Gastrocnemius medialis (tissue), 4 donors: ENCODE measurements at regions not wholly inside any gene's neighbourhood (a gene's known extent, or its start where the extent isn't known, plus 50 kb on each side); places are given as distances from the start of the nearest gene placed in this dataset.

Experiments
- POLR2A ChIP-seq, 2 donors: fragments of 450-650 bp; IDR thresholded peaks; one replicate each; pipeline ENCODE4 v1.6.1; 2017; ENCODE audit warnings: antibody characterized with exemption in 2 of 2, mild to moderate bottlenecking in 2 of 2, moderate library complexity in 2 of 2
- TF ChIP-seq, protein P1 (sequence below), 5 experiments: fragments of 450-650 bp in 3 of 5; fragments of 200-600 bp in 2 of 5; sonication (generic) in 2 of 5; IDR thresholded peaks in 4 of 5; conservative IDR thresholded peaks in 1 of 5; 1 replicate in 4 of 5; 2 replicates in 1 of 5; pipeline ENCODE4 v1.5.1; 2016 to 2019; ENCODE audit warnings: antibody characterized with exemption in 5 of 5, mild to moderate bottlenecking in 3 of 5, moderate library complexity in 3 of 5

DNA sequence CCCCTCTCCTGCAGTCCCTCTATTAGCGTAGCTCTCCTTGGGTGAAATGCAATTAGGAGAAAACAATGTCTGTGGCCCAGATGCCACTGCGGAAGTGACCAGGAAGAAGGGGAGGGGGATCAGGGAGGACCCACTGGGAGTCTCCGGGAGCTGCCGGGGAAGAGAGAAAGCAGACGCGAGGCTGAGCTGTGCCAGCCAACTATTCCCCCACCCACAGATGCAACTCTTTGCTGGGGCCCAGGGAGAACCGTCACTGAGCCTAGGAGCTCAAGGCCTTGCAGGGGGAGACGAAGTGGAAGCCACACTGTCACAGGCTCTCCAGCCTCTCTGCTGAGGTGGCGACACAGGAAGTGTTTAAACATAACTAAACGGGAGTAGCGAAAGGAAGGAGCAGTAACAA, 149.2 kb downstream of the BCOR start:
- TF ChIP-seq, protein P1, sequence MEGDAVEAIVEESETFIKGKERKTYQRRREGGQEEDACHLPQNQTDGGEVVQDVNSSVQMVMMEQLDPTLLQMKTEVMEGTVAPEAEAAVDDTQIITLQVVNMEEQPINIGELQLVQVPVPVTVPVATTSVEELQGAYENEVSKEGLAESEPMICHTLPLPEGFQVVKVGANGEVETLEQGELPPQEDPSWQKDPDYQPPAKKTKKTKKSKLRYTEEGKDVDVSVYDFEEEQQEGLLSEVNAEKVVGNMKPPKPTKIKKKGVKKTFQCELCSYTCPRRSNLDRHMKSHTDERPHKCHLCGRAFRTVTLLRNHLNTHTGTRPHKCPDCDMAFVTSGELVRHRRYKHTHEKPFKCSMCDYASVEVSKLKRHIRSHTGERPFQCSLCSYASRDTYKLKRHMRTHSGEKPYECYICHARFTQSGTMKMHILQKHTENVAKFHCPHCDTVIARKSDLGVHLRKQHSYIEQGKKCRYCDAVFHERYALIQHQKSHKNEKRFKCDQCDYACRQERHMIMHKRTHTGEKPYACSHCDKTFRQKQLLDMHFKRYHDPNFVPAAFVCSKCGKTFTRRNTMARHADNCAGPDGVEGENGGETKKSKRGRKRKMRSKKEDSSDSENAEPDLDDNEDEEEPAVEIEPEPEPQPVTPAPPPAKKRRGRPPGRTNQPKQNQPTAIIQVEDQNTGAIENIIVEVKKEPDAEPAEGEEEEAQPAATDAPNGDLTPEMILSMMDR (IDR thresholded peaks at IDR 0.05 in 4 of 5, conservative IDR thresholded peaks at IDR 0.05 in 1 of 5), result no peak
- no peak for TF ChIP-seq POLR2A (IDR thresholded peaks at IDR 0.05)
